ENCODE measurements at regions not wholly inside any gene's neighbourhood (a gene's known extent, or its start where the extent isn't known, plus 50 kb on each side); places are given as distances from the start of the nearest gene placed in this dataset.
"Not testable (repeated sequence)": the region's sequence is repeated elsewhere in the genome, so short reads cannot be mapped to it uniquely, and the experiment has no call there.

GRCh38 chr17:26936645-26937044 is 357.3 kb upstream of the WSB1 start:
- H3K36me3 ChIP-seq (ENCODE audit: control insufficient read depth, insufficient read depth, low read length); H3K27me3 ChIP-seq (ENCODE audit: control insufficient read depth, insufficient read depth, low read length); DNase-seq (ENCODE audit: low read depth); H3K4me3 ChIP-seq (ENCODE audit: low read depth, low read length); FAIRE-seq: not testable (repeated sequence)

GRCh38 chr17:26937750-26938322 is 356.1 kb upstream of the WSB1 start:
- not testable (repeated sequence) for FAIRE-seq; DNase-seq (ENCODE audit: low read depth); H3K4me3 ChIP-seq (ENCODE audit: low read depth, low read length); H3K27me3 ChIP-seq (ENCODE audit: control insufficient read depth, insufficient read depth, low read length); H3K36me3 ChIP-seq (ENCODE audit: control insufficient read depth, insufficient read depth, low read length)

GRCh38 chr17:26939755-26940154 is 354.2 kb upstream of the WSB1 start:
- FAIRE-seq; DNase-seq (ENCODE audit: low read depth): not testable (repeated sequence)

GRCh38 chr17:26940587-26940986 is 353.3 kb upstream of the WSB1 start:
- H3K36me3 ChIP-seq (ENCODE audit: control insufficient read depth, insufficient read depth, low read length); H3K27me3 ChIP-seq (ENCODE audit: control insufficient read depth, insufficient read depth, low read length); FAIRE-seq; H3K4me3 ChIP-seq (ENCODE audit: low read depth, low read length); DNase-seq (ENCODE audit: low read depth): not testable (repeated sequence)

More at GRCh38 chr17:26939755-26940154, 354.2 kb upstream of the WSB1 start:
- H3K4me3 ChIP-seq (ENCODE audit: low read depth, low read length); H3K27me3 ChIP-seq (ENCODE audit: control insufficient read depth, insufficient read depth, low read length); H3K36me3 ChIP-seq (ENCODE audit: control insufficient read depth, insufficient read depth, low read length): not testable (repeated sequence)

- H3K27me3 ChIP-seq (ENCODE audit: control insufficient read depth, insufficient read depth, low read length), result no peaks in the 10 kb centered on the region
- no peak for TF ChIP-seq CTCF (IDR thresholded peaks at IDR 0.05; ENCODE audit: insufficient read depth, low read length, severe bottlenecking)
- DNase-seq (ENCODE audit: low read depth) (no peak), FAIRE-seq (no peak)
- H3K4me3 ChIP-seq (ENCODE audit: low read depth, low read length), result no peak overlapping the region
- no peaks in the 10 kb centered on the region for H3K36me3 ChIP-seq (ENCODE audit: control insufficient read depth, insufficient read depth, low read length)
Observed at GRCh38 chr17:26962255-26963162, 331.4 kb upstream of the WSB1 start.

DNA sequence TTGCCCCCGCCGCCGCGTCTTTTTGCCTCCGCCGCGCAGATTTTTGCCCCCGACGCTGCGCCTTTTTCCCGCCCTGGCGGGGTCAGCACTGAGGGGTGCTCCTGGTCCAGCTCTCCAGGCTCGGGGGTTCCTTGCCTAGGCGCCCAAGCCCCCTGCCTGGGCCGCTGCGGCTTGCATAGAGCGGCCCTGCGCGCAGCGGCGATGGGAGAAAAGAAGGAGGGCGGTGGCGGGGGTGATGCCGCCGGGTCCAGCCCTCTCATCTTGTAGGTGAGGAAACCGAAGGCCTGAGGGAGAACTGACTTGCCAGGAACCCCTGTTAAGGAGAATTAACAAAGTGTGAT is 330.8 kb upstream of the WSB1 start:
- Histone ChIP-seq H3K36me3 (ENCODE audit: control insufficient read depth, insufficient read depth, low read length) (no peaks in the 10 kb centered on the region), H3K4me3 (ENCODE audit: low read depth, low read length) (no peak overlapping the region), H3K27me3 (ENCODE audit: control insufficient read depth, insufficient read depth, low read length) (no peaks in the 10 kb centered on the region)
- DNase-seq (ENCODE audit: low read depth) (no peak), FAIRE-seq (no peak)
- no peak for TF ChIP-seq CTCF (IDR thresholded peaks at IDR 0.05; ENCODE audit: insufficient read depth, low read length, severe bottlenecking)

DNA sequence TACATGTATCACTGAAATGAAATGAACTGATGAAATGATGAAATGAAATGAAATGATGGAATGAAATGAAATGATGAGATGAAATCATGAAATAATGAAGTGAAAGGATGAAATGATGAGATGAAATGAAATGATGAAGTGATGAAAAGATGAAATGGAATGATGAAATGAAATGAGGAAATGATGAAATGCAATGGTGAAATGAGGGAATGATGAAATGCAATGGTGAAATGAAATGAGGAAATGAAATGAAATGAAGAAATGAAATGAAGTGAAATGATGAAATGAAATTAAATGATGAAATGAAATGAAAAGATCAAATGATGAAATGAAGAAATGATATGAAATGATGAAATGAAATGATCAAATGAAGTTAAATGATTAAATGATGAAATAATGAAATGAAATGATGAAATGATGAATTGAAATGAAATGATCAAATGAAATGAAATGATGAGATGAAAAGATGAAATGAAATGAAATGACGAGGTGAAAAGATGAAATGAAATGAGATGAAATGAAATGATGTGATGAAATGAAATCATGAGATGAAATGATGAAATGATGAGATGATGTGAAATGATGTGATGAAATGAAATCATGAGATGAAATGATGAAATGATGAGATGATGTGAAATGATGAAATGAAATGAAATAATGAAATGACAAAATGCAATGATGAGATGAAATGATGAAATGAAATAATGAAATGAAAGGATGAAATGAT is 327.9 kb upstream of the WSB1 start:
- H3K36me3 ChIP-seq (ENCODE audit: control insufficient read depth, insufficient read depth, low read length); H3K4me3 ChIP-seq (ENCODE audit: low read depth, low read length); DNase-seq (ENCODE audit: low read depth); FAIRE-seq; H3K27me3 ChIP-seq (ENCODE audit: control insufficient read depth, insufficient read depth, low read length): not testable (repeated sequence)

DNA sequence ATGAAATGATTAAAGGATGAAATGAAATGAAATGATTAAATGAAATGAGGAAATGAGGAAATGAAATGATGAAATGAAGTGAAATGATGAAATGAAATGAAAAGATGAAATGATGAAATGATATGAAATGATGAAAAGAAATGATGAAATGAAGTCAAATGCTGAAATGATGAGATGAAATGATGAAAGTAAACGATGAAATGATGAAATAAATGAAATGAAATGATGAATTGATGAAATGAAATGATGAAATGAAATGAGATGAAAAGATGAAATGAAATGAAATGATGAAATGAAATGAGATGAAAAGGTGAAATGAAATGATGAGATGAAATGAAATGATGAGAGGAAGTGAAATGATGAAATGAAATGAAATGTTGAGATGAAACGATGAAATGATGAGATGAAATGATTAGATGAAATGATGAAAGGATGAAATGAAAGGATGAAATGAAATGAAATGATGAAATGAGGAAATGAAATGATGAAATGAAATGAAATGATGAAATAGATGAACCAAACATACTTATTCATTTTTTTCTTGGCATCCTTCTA is 327.2 kb upstream of the WSB1 start:
- not testable (repeated sequence) for H3K4me3 ChIP-seq (ENCODE audit: low read depth, low read length); H3K36me3 ChIP-seq (ENCODE audit: control insufficient read depth, insufficient read depth, low read length); H3K27me3 ChIP-seq (ENCODE audit: control insufficient read depth, insufficient read depth, low read length); DNase-seq (ENCODE audit: low read depth); FAIRE-seq

DNA sequence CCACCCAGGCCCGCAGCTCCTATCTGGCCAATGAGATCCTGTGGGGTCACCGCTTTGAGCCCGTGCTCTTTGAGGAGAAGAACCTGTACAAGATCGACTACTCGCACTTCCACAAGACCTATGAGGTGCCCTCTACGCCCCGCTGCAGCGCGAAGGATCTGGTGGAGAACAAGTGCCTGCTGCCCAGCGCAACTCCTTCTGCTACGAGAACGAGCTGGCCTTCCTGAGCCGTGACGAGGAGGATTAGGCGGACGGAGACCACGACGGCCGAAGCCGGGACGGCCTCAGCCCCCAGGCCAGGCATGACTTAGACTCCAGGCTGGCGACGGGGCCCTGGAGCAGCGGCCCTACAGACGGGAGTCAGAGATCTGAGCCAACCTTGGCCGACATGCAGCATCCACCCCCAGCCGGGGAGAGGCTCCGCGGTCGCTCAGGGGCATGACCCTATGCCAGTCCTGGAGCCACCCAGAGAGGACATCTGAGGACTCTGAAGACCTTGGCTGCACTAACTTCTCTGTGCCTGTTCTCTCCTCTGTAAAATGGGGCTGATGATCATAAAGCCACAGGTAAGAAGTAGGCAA is 312.0 kb upstream of the WSB1 start:
- not testable (repeated sequence) for FAIRE-seq; DNase-seq (ENCODE audit: low read depth); H3K36me3 ChIP-seq (ENCODE audit: control insufficient read depth, insufficient read depth, low read length); H3K4me3 ChIP-seq (ENCODE audit: low read depth, low read length); H3K27me3 ChIP-seq (ENCODE audit: control insufficient read depth, insufficient read depth, low read length)

DNA sequence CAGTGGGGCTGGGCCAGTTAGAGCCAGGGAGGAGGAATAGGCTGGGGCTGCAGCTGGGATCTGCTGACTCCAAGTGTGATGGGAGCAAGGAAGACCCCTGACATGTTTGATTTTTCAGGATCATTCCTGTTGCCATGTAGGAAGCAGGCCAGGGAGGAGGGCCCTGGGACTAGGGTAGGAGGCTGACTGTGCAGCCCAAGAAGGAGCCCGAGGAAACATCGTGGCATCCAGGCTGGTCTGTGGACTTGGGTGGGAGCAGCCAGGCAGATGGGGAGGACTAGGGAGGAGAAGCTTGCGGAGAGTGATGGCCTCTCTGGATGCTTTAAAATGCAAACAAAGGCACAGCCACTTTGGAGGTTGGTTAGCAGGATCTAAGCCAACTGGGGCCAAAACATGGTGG is 311.4 kb upstream of the WSB1 start:
- not testable (repeated sequence) for H3K27me3 ChIP-seq (ENCODE audit: control insufficient read depth, insufficient read depth, low read length); DNase-seq (ENCODE audit: low read depth); H3K36me3 ChIP-seq (ENCODE audit: control insufficient read depth, insufficient read depth, low read length); H3K4me3 ChIP-seq (ENCODE audit: low read depth, low read length); FAIRE-seq

GRCh38 chr17:26987851-26988250 is 306.1 kb upstream of the WSB1 start:
- H3K27me3 ChIP-seq (ENCODE audit: control insufficient read depth, insufficient read depth, low read length); H3K4me3 ChIP-seq (ENCODE audit: low read depth, low read length); H3K36me3 ChIP-seq (ENCODE audit: control insufficient read depth, insufficient read depth, low read length); DNase-seq (ENCODE audit: low read depth): not testable (repeated sequence)
- FAIRE-seq, result peak; percentile 60

DNA sequence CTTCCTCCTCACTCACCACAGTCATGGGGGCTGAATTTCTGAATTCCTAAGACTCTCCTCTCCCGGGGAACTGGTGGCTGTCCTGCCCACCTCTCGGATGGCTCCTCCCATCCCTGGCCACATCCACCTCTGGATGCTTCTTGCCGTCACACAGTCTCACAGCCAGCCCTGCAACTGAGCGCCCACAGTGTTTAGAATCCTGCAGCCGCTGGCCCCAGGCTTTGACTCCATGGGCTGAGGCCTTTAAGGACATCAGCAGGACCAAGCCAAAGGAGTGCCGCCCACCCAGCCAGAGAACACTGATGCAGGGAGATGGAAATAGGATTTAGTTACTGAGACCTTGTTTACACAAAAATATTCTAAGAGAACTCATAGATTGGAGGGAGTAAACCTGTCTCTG is 299.3 kb upstream of the WSB1 start:
- FAIRE-seq, result not testable (repeated sequence)

More for the DNA sequence above, 299.3 kb upstream of the WSB1 start:
- not testable (repeated sequence) for DNase-seq (ENCODE audit: low read depth); H3K36me3 ChIP-seq (ENCODE audit: control insufficient read depth, insufficient read depth, low read length); H3K4me3 ChIP-seq (ENCODE audit: low read depth, low read length); H3K27me3 ChIP-seq (ENCODE audit: control insufficient read depth, insufficient read depth, low read length)

Data from bronchial epithelial cell (primary cell).